Right ventricle myocardium superior (tissue), 1 donor: ENCODE measurements at regions not wholly inside any gene's neighbourhood (a gene's known extent, or its start where the extent isn't known, plus 50 kb on each side); places are given as distances from the start of the nearest gene placed in this dataset.
"Not testable (repeated sequence)": the region's sequence is repeated elsewhere in the genome, so short reads cannot be mapped to it uniquely, and the experiment has no call there.

Source experiments
- ATAC-seq: fragments of 200-7000 bp; cut with Tn5 transposase; one replicate; pipeline ENCODE4 v1.9.1; 2020; ENCODE audit warnings: mild to moderate bottlenecking; ENCODE audit not compliant: poor library complexity
- DNase-seq: peaks from one replicate; pipeline ENCODE4 v3.0.0-alpha.2; 2020
- intact Hi-C: fragments of 100-400 bp; cut with DNase I; formaldehyde crosslinking; loops from one replicate; pipeline ENCODE4 v1.11.2; 2022
- donor health status: DM: no; HTN: yes; CAD: no; lungs with severe emphysema.

DNA sequence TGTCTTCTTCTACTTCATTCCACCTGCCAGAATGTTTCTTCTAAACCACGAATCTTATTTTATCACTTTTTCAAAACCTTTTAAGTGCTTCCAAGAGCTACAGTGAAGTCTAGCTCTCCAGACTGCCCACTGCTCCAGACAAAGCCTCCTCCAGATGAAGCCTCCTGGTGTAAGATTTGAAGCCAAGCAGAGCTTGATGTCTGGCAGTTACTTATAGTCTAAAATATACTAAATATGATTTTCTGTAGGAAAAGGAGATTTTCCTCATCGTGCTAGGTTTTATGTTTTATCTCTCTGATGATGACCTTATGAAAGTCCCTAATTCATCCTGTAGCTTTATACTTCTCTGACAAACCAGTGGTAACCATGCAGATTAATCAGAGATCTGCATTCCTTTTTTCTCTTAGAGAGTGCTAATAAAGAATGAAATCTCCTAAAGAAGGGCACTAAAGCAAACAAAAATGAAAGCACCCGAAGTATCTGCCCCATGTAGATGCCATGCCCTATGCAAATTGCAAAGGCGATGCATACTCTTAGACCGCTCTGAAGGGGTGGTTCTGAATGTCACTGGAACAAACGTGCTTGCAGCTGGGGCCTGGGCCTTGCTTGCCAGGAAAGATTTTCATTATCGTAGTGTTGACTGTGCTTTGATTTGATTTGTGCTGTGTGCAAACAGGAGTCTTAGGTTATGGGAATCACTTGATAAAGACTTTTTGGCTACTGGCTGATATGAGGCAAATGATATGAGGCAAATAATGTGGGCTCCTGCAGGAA lies 314.2 kb downstream of the PID1 start:
- peak; percentile 25 for ATAC-seq

DNA sequence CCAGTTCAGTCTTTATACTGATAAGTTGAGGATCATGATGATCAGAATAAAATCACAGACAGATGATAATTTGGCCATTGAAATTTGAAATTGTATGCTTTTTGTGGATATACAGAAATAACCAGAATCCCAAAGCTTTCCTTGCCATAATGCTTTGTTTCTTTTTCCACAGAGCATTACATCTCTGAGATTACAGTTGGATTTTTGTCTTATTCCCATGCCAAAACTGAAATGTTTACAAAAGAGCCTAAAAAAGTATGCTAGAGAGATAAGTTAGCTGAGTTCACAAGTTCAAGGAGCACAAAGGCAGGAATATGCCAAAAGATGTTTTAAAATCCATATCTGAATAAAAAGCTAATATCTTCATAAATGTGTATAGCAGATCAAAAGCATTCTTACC lies 321.3 kb downstream of the PID1 start:
- ATAC-seq: no peak
- DNase-seq: no peak
- intact Hi-C loops: no loop called here

More for the DNA sequence above, 314.2 kb downstream of the PID1 start:
- DNase-seq: no peak
- intact Hi-C loops: no loop called here

DNA sequence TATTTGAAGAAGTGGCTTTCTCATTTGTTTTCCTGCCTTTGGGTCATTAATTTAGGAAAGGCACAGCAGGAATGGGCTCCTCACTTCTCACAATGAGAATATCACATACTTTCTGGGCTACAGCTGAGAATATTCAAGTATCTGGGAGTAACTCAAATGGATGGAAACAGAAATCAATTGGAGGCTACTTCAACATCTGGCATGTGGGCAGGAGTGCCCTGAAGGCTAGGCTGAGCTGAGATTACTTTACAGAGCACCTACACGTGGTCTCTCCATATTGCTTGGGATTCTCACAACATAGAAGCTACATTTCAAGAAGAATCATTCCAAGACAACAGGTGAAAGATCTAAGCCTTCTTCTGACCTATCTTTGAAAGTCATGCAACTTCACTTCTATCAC lies 325.4 kb downstream of the PID1 start:
- intact Hi-C loops: no loop called here
- ATAC-seq: no peak
- DNase-seq: no peak

DNA sequence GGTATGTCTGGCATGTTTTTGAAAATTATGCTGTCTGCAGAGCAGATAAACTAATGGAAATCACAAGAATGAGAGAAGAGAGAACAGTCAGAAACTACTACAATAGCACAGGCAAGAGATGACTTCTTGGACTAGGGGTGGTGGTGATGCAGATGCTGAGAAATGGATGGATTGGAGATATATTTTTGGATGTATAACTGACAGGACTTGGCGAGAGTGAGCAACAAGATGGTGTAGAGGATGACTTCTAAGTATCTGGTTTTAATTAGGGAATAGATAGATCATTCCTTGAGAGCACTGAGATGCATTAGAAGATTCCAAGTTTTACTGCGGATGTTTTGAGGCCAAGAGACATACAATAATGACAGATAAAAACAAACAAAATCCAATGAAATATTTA lies 328.2 kb downstream of the PID1 start:
- ATAC-seq (no peak), DNase-seq (no peak)
- intact Hi-C loops: no loop called here

GRCh38 chr2:228938629-228939028 lies 332.5 kb downstream of the PID1 start:
- ATAC-seq: no peak
- intact Hi-C loops: no loop called here
- DNase-seq: no peak

DNA sequence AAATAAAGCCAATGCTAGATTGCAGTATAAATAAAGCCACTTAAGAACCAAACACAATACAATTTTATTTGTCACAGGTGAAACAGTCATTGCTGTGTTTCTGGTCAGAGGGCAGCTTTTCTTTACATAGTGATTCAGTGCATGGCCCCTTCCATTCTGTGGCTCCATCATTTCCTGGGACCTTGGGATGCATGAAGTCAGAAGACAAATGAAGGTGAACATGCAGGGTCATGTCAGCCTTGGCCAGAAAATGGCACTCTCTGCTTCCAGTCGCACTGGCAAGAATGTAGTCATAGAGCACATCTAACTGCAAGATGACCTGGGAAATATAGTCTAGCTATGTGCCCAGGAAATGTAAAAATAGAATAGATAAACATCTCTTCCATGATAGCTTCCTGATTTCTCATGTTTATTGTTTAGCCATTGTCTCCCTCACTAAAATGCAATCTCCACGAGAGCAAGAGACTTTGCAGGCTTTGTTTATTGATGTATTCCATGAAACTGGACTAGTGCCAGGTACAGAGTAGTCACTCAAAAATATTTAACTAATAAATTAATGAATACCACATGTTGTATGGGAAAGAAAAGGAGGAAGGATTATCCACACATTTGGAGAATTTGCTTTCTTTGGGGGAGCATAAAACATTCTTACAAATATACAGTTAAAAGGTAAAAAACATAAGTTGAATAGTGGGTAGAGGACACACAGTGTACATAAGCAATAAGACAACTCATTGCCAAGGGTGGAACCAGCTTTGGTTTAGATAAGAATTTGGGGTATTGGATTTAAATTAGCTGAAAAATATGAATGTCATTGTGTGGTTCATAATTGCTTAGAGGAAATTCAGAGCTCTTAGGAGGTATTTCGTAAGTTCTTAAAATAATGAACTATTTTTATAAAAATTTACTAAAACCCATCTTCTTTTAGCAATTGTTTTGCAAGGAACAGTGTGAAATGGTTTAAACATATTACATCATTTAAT lies 343.8 kb downstream of the PID1 start:
- intact Hi-C loops: no loop called here
- ATAC-seq (no peak), DNase-seq (no peak)

- intact Hi-C loops: no loop called here
- no peak for DNase-seq
- no peak for ATAC-seq
Measured at GRCh38 chr2:228919808-228920207, 351.3 kb downstream of the PID1 start.

DNA sequence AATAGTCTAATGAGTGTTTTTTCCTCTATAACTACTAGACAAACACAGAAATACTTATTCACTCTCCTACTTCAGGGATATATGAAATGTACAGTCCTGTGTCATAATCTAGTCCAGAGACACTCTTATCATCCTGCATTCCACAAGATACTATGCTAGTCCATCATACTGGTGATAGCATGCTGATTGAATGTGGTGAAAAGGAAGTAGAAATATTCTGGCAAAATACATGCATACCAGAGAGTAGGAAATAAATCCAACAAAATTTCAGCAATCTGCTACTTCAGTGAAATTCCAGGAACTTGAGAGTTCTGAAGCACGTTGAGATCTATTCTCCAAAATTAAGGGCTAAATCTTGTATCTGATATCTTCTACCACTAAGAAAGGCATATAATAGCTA lies 353.9 kb downstream of the PID1 start:
- intact Hi-C loops: no loop called here
- peak; percentile 57 for ATAC-seq
- no peak for DNase-seq

DNA sequence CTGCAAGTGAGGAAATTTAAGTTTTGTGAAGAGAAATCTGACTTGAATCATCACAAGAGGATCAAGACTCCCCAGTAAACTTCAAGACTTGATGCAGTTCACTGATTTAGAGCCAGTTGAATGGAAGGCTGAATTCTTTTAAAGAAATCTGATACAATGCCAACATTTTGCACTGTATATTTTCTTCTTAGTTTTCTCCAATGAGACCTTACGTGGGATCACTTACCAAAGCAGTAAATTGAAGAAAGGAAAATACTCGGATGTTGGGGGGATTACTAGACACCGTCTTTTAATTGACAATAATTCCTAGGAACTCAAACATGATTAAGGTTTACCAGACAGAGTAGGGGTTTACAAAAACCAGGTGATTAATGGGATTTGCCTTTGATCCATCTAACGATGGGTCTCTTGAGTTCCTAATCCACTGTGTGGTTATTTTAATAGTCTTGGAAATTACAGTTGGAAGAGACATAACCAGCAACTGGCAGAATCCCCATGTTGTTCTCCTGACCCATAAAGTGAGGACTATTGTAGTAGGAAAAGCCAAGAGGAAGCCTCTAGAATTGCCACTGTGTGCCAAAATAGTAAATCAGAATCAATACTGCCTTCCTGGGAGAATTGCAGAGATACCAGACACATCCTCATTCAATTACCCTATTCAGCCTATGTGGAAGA lies 354.5 kb downstream of the PID1 start:
- ATAC-seq: no peak
- DNase-seq: no peak
- intact Hi-C loops: no loop called here

- DNase-seq (no peak), ATAC-seq (no peak)
- intact Hi-C loops: no loop called here
Measured at GRCh38 chr2:228913176-228913575, 357.9 kb downstream of the PID1 start.

DNA sequence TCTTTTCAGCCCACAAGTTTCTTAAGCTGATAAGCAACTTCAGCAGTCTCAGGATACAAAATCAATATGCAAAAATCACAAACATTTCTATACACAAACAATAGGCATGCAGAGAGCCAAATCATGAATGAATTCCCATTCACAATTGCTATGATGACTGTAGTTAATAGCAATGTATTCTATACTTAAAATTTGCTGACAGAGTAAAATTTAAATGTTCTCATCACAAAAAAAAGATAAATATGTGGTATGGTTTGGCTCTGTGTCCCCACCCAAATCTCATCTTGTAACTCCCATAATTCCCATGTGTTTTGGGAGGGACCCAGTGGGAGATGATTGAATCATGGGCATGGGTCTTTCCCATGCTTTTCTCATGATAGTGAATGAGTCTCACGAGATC lies 360.2 kb downstream of the PID1 start:
- intact Hi-C loops, ATAC-seq, DNase-seq: not testable (repeated sequence)

GRCh38 chr2:228902176-228902575 lies 368.9 kb downstream of the PID1 start:
- intact Hi-C loops: no loop called here
- DNase-seq (no peak), ATAC-seq (no peak)

DNA sequence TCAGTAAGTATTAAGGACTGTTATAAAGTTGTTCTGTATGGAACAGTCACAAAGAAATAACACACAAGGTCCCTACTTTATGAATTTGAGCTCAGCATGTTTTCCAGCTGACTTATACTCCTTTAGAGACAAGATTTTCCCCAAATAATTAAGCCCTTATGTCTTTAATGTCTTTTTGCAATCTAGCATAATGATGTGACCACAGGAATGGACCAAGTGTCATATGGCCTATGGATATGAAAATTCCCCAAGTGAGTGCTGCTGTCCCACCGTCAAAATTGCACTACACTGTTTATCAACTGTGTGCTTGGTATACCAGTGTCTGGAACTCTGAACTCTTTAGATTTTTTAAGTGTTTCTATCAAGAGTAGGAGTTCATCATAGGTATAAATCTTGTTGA lies 369.6 kb downstream of the PID1 start:
- ATAC-seq (no peak), DNase-seq (no peak)
- intact Hi-C loops: no loop called here

DNA sequence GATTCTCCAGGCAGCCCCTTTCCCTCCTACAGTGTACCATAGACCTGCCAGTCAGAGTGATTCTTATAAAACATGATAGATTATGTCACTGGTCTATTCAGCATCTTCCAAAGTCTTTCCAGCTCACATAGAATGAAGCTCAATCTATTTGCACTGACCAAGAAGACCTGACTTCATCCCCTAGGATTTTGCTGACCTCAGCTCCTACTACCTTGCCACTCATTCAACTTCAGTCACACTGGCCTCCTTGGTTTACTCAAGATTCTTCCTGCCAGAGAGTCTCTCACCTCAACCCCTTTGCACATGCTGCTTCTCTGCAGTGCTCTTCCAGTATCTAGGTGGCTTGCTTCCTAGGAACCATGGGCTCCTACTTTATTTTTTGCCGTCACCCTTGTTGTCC lies 392.9 kb downstream of the PID1 start:
- ATAC-seq: no peak
- intact Hi-C loops: no loop called here
- no peak for DNase-seq

GRCh38 chr2:228876276-228876675 lies 394.8 kb downstream of the PID1 start:
- intact Hi-C loops: no loop called here
- DNase-seq (no peak), ATAC-seq (no peak)

DNA sequence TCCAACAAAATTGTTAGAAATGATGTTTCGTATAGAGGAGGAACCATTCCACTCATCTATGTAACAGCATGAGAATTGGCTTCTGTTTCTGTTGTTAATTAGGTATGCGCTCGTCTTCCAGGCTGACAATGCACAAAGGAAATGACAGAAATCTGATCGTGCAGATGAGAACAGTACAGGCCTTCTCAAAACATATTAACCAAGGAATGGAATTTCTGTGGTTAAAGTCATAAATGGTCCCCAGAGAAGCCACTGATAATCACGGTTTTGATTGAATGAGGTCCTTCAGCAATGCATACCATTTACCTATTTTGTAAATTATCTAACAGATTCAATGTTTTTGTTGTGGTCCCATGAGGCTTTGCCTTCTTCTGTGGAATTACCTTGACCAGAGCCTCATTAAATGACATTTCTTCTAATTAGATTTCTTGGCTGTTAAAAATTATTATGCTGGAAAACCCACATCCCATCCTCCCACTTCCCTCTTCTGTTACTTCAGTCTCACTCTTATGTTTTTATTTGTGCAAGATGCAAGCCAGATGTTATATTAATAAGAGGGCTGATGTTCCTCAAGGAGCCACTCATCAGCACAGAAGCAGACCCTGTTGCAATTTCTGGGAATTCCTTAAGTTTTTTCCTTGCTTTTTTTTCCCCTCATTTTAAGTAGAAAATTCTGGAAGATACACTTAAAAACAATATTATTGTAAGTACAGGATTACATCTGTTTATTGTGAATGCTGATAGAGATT lies 395.8 kb downstream of the PID1 start:
- intact Hi-C loops: no loop called here
- ATAC-seq (no peak), DNase-seq (no peak)

GRCh38 chr2:228871012-228871411 lies 400.1 kb downstream of the PID1 start:
- DNase-seq: no peak
- ATAC-seq: no peak
- intact Hi-C loops: no loop called here

GRCh38 chr2:228869636-228870264 lies 401.3 kb downstream of the PID1 start:
- ATAC-seq (no peak), DNase-seq (no peak)
- intact Hi-C loops: no loop called here
